HG03354 (cell line): ENCODE measurements at regions not wholly inside any gene's neighbourhood (a gene's known extent, or its start where the extent isn't known, plus 50 kb on each side); places are given as distances from the start of the nearest gene placed in this dataset.
"Not testable (repeated sequence)": the region's sequence is repeated elsewhere in the genome, so short reads cannot be mapped to it uniquely, and the experiment has no call there.

Experiments
- ATAC-seq: cut with Tn5 transposase; IDR thresholded peaks from one replicate; pipeline ENCODE4 v1.9.1; 2021; ENCODE audit warnings: mild to moderate bottlenecking; ENCODE audit not compliant: unreplicated experiment, poor library complexity, severe bottlenecking

- no peak for ATAC-seq
Measured at GRCh38 chr5:124627815-124628595, 118.4 kb downstream of the ZNF608 start.

- no peak for ATAC-seq
Measured at GRCh38 chr5:124626053-124626452, 120.4 kb downstream of the ZNF608 start.

- ATAC-seq, result no peak
Measured at GRCh38 chr5:124623265-124623664, 123.2 kb downstream of the ZNF608 start.

- ATAC-seq, result no peak
Measured at GRCh38 chr5:124622851-124623250, 123.6 kb downstream of the ZNF608 start.

- ATAC-seq, result no peak
Measured at GRCh38 chr5:124621279-124621678, 125.2 kb downstream of the ZNF608 start.

GRCh38 chr5:124620743-124621142 is 125.7 kb downstream of the ZNF608 start:
- ATAC-seq, result no peak

- ATAC-seq, result no peak
Measured at GRCh38 chr5:124619121-124619520, 127.3 kb downstream of the ZNF608 start.

GRCh38 chr5:124617787-124618186 is 128.7 kb downstream of the ZNF608 start:
- ATAC-seq, result no peak

GRCh38 chr5:124614836-124615385 is 131.5 kb downstream of the ZNF608 start:
- no peak for ATAC-seq

- no peak for ATAC-seq
Measured at GRCh38 chr5:124614105-124614504, 132.3 kb downstream of the ZNF608 start.

- no peak for ATAC-seq
Measured at GRCh38 chr5:124613273-124613953, 133.0 kb downstream of the ZNF608 start.

GRCh38 chr5:124612023-124612422 is 134.4 kb downstream of the ZNF608 start:
- no peak for ATAC-seq

- not testable (repeated sequence) for ATAC-seq
Measured at GRCh38 chr5:124611262-124611661, 135.2 kb downstream of the ZNF608 start.

- ATAC-seq, result not testable (repeated sequence)
Measured at GRCh38 chr5:124609685-124610084, 136.8 kb downstream of the ZNF608 start.

- no peak for ATAC-seq
Measured at GRCh38 chr5:124606543-124606942, 139.9 kb downstream of the ZNF608 start.

GRCh38 chr5:124606093-124606492 is 140.3 kb downstream of the ZNF608 start:
- ATAC-seq, result no peak

- ATAC-seq, result no peak
Measured at GRCh38 chr5:124605541-124605940, 140.9 kb downstream of the ZNF608 start.

- ATAC-seq, result no peak
Measured at GRCh38 chr5:124604419-124604818, 142.0 kb downstream of the ZNF608 start.

- no peak for ATAC-seq
Measured at GRCh38 chr5:124602925-124603650, 143.4 kb downstream of the ZNF608 start.
